Activated naive CD4-positive, alpha-beta T cell treated with anti-CD3 and anti-CD28 coated beads, Interleukin-2, amount 10 ng/mL, durations not matched to agents 7 days and 5 days (primary cell): ENCODE measurements at regions not wholly inside any gene's neighbourhood (a gene's known extent, or its start where the extent isn't known, plus 50 kb on each side); places are given as distances from the start of the nearest gene placed in this dataset.

ENCODE experiments used
- CTCF ChIA-PET: fragments of 350-600 bp; sonication (Branson Sonifier 250); formaldehyde crosslinking; loops from one replicate; lab custom pipeline; 2021; ENCODE audit warnings: antibody characterized with exemption; lab: Charles Lee
- DNase-seq: peaks from one replicate; pipeline ENCODE4 v3.0.0-alpha.2; 2020
- H3K27ac Mint-ChIP-seq: one replicate; pipeline ENCODE4 v1.8.0; 2021; ENCODE audit warnings: mild to moderate bottlenecking, moderate library complexity, mixed read lengths
- H3K27me3 Mint-ChIP-seq: one replicate; pipeline ENCODE4 v1.8.0; 2021; ENCODE audit warnings: mild to moderate bottlenecking, mixed read lengths
- H3K36me3 Mint-ChIP-seq: one replicate; pipeline ENCODE4 v1.8.0; 2021; ENCODE audit warnings: mixed read lengths
- H3K4me1 Mint-ChIP-seq: one replicate; pipeline ENCODE4 v1.8.0; 2021; ENCODE audit warnings: mixed read lengths
- H3K4me3 Mint-ChIP-seq: one replicate; pipeline ENCODE4 v1.8.0; 2021; ENCODE audit warnings: mild to moderate bottlenecking, moderate library complexity, mixed read lengths
- H3K9me3 Mint-ChIP-seq: one replicate; pipeline ENCODE4 v1.8.0; 2021; ENCODE audit warnings: mixed read lengths

DNA sequence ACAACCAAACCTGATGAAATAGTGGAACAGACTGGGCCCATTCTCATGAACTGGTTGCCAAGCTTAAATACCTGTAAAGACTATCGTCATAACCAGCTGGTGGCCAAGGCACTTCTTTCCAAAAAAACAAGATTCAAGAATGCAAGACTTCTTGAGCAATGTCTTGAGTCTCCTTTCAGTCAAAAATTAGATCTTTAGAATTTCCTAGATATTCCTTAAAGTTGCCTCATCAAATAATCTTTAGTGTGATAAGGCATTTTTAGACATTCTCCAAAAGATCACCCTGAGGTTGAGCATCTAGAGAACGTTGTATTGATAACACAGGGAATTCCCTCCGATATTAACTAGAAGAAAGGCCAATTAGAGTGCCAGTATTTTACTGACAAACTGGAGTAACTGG lies 236.4 kb upstream of the MEX3C start:
- Mint-ChIP-seq H3K27me3 (peaks cover 15% of the 10 kb centered on the region), H3K27ac (no peak overlapping the region), H3K4me3 (no peak overlapping the region), H3K36me3 (no peaks in the 10 kb centered on the region), H3K4me1 (peaks cover 21% of the 10 kb centered on the region), H3K9me3 (no peaks in the 10 kb centered on the region)
- DNase-seq = no peak
- CTCF ChIA-PET = no interaction called here

DNA sequence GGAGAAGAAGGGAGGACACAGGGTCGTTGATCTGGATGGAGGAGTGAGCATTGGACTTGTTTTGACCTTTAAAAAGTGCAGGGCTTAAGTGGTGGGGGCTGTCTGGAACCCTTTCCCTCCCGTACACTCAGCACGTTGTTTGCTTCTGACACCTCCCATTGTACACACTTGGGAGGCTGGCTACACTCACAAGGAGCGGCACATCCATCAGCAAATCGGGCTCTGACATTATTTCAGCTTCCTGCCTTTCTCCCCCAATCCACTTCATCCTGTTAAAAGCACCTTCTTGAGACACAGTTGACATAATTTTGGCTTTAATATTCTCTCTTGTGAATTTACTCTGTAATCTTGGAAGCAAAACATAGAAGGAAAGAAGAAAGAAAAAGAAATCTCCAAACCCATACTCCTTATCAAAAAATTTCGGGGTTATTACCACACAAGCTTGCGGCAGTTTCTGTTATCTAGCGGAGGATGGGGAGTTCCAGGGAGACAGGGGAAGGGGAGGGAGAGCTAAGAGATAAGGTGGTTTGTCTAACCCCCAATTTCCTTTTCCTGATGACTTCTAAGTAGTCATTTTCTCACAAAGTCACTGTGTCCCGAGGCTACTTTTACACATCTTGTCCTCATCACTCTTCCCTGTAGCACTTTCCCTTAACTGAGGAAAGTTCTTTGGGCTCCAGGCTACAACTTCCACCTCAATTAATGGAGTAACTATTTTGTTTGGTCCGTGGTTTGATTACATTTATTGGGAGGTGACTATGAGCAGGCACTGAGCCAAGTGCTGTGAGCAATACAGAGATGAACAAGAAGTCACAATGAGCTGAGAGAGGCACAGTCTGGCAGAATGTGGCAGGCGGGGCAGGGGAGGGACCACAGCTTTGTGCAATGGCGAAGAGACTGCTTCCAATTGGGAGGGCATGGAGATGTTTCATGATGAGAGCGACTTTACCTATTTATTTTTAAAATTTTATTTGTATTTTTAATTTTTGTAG lies 240.1 kb upstream of the MEX3C start:
- Mint-ChIP-seq H3K9me3 (no peaks in the 10 kb centered on the region), H3K27ac (no peak overlapping the region), H3K27me3 (peaks cover 20% of the 10 kb centered on the region), H3K4me3 (no peak overlapping the region), H3K36me3 (no peaks in the 10 kb centered on the region), H3K4me1 (peaks cover 24% of the 10 kb centered on the region)
- CTCF ChIA-PET = no interaction called here
- DNase-seq = no peak

DNA sequence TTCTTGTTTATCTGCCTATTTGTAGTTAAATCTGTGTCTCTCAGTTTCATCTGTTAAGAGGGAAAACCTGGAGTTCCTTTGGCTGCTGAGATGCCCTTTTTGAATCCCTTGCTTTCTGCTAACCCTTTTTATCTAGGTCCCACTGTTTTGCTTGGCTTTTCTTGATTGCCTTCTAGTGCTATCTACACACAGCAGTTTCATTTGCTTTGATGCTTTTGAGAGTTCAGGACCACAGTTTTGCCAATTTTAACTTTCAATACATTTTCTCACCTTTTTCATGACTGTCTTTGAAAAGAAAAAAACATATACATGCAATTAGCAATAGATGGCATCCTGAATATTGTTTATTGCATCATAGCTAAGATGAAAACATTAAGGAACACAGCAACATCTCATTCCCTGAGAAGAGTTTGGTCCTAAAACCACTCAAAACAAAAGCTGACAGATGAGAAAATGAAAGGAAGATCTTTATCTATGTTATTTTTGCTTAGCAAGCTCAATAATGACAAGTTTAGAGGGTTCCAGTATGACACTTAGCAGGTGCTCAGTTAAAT lies 241.4 kb upstream of the MEX3C start:
- Mint-ChIP-seq H3K36me3 (no peaks in the 10 kb centered on the region), H3K27ac (no peak overlapping the region), H3K27me3 (peaks cover 25% of the 10 kb centered on the region), H3K9me3 (no peaks in the 10 kb centered on the region), H3K4me3 (no peak overlapping the region), H3K4me1 (peaks cover 24% of the 10 kb centered on the region)
- DNase-seq = no peak
- CTCF ChIA-PET = no interaction called here

DNA sequence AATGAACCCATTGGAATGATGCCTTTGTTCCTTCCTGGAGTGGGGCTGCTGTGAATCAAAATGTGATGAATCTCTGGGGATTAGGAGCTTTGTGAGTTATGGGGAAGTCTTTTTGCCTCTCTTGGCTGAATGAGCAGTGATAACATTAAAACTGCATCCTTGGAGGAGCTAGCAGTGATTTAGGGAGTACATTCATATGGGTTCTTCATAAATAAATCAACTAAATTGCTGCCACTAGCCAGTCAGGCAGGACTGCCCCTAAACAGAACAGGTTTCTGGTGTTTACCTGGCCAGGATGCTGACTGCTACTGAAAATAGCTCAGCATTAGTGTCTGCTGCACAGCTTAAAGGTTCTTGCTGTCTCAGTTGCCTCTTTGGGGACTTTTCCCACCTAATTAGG lies 244.5 kb upstream of the MEX3C start:
- no peaks in the 10 kb centered on the region for H3K9me3 Mint-ChIP-seq
- no peak overlapping the region for H3K4me3 Mint-ChIP-seq
- CTCF ChIA-PET = interaction anchor here (1.2 kb wide), 1 partner anchor 14 kb away, joined by 3 read pairs; no protein-coding TSS in a partner anchor
- H3K27ac Mint-ChIP-seq = no peak overlapping the region
- peaks cover 20% of the 10 kb centered on the region for H3K4me1 Mint-ChIP-seq
- H3K36me3 Mint-ChIP-seq = no peaks in the 10 kb centered on the region
- no peak for DNase-seq
- peaks cover 21% of the 10 kb centered on the region for H3K27me3 Mint-ChIP-seq

DNA sequence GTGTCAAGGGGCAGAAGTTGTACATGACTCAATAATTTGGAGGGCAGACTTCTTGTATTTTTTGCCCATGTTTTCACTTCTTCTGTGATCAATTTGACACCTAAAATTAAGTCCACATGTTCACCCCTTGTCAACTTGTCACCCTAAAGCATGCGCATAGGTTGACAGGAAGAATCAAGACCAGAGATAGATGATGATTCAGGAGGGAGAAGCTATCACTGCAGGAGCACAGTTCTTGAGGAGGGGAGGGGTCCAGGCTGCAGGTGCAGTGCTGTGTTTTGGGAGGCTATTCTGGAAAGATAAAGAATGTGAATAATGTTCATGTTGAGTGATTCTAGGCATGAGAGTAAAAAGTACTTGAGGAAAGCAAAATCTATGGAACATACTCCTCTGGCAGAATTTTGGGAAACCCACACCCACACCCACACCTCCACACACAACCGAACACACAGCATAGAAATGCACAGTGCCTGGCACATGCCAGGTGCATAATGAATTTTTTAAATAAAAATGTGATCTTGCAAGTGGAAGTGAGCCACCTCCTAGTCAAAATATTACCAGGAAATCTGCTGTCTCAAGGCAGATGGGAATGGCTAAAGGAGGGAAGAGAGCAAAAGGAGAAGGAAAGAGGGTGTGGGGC lies 249.2 kb upstream of the MEX3C start:
- no peaks in the 10 kb centered on the region for H3K9me3 Mint-ChIP-seq
- no peak overlapping the region for H3K27ac Mint-ChIP-seq
- DNase-seq = no peak
- no peaks in the 10 kb centered on the region for H3K4me1 Mint-ChIP-seq
- H3K4me3 Mint-ChIP-seq = no peak overlapping the region
- H3K27me3 Mint-ChIP-seq = peaks cover 11% of the 10 kb centered on the region
- CTCF ChIA-PET = no interaction called here
- no peaks in the 10 kb centered on the region for H3K36me3 Mint-ChIP-seq

DNA sequence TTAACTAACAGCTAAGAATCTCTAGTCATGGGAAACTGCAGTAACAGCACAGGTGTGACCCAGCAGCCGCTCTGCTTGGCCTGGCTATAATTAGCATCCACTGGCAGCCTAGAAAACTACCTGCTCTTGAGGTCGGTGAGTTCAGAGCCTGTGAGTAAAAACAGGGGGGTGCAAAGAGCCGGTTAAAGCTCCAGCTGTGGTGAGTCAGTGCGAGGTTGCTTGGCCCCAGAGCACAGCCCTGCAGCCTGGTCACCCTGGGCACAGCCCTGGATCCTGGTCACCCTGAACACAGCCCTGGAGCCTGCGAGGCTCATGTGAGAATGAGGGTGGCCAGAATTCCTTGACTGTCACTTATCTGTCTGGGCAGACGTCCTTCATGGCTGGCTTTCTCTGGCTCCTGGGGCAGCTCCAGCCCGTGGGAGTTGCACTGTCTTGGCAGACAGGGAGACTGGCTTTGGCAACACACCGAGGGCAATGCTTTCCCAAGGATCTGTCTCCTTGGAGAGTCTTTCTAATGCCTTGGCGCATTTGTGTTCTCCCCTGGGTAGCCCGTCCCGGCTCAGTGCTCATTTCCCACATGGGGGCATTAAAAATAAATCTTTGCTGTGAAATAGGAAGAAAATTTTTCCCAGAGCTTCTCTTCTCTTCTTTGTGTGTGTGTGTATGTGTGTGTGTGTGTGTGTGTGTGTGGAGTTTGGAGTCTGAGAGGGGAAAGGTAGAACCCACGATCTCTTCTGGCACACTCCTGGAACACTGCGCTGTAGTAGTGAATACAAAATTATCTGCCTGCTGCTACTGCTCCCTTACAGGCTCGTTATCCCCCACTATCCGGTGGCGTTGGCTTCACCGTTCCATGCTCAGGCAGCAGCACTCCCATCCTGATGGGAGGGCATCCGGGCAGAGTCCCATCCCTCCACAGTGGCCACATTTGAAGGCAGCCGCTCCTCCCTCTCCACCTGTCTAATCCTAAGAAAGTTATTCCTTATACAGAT lies 250.2 kb upstream of the MEX3C start:
- Mint-ChIP-seq H3K9me3 (no peaks in the 10 kb centered on the region), H3K27me3 (peaks cover 11% of the 10 kb centered on the region), H3K36me3 (no peaks in the 10 kb centered on the region), H3K4me1 (no peaks in the 10 kb centered on the region), H3K4me3 (no peak overlapping the region), H3K27ac (no peak overlapping the region)
- no peak for DNase-seq
- CTCF ChIA-PET = no interaction called here

DNA sequence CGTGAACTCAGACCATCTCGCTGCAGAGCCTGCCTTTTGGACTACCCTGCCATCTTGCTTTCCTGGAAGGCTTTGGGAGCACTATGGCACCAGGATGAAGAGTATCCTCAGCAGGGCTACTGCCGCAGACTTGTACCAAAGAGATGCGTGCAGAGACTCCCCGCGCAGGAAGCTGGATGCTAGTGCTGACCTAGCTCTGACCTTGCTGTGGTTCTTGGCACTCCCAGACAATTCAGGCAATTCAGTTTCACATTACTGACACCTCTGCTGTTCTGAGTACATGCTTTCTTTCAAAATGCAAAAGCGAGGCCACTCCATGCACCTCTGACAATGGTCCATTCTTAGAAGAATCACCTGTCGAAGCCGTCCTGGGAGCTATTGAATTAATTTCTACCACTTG lies 251.5 kb upstream of the MEX3C start:
- CTCF ChIA-PET = no interaction called here
- no peak overlapping the region for H3K27ac Mint-ChIP-seq
- H3K9me3 Mint-ChIP-seq = no peaks in the 10 kb centered on the region
- no peak for DNase-seq
- no peak overlapping the region for H3K4me3 Mint-ChIP-seq
- H3K36me3 Mint-ChIP-seq = no peaks in the 10 kb centered on the region
- H3K27me3 Mint-ChIP-seq = peaks cover 6% of the 10 kb centered on the region
- no peaks in the 10 kb centered on the region for H3K4me1 Mint-ChIP-seq

DNA sequence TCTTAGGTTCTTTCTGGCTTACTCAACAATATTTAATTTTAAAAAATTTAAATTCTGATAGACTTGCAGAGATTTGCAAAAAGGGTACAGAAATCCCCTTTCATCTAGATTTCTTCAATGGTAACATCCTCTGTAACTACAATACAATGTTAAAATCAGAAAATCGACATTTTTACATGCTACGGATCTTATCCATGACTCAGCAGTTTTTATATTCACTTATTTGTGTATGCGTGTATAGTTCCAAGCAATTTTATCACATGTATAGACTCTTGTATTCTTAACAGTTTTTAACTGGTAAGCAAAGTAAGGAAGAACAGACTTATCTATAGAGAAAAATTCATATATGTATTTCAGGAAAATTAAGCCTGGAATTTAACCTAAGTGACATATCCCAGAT lies 256.1 kb upstream of the MEX3C start:
- no peaks in the 10 kb centered on the region for H3K9me3 Mint-ChIP-seq
- H3K36me3 Mint-ChIP-seq = no peaks in the 10 kb centered on the region
- no peaks in the 10 kb centered on the region for H3K27me3 Mint-ChIP-seq
- CTCF ChIA-PET = no interaction called here
- H3K4me1 Mint-ChIP-seq = no peaks in the 10 kb centered on the region
- H3K4me3 Mint-ChIP-seq = no peak overlapping the region
- no peak overlapping the region for H3K27ac Mint-ChIP-seq
- no peak for DNase-seq

DNA sequence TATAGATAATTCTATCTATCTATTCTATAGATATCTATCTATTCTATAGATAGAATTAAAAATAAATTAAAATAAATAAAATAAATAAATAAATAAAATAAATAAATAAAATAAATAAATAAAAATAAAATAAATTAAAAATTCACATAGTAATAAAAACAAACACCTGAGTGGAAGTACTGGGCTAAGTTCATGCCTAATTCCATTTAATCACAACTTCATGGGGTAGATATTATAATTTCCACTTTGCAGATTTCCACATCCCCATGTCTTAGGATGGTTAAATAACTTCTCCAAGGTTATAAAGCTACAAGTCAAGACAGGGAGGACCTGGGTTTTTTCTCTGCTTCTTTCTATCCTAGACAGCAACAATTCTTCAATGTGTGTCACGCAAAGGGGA lies 261.4 kb upstream of the MEX3C start:
- Mint-ChIP-seq H3K9me3 (no peaks in the 10 kb centered on the region), H3K4me1 (no peaks in the 10 kb centered on the region), H3K27me3 (peaks cover 4% of the 10 kb centered on the region), H3K4me3 (no peak overlapping the region), H3K36me3 (no peaks in the 10 kb centered on the region), H3K27ac (no peak overlapping the region)
- CTCF ChIA-PET = no interaction called here
- DNase-seq = no peak

DNA sequence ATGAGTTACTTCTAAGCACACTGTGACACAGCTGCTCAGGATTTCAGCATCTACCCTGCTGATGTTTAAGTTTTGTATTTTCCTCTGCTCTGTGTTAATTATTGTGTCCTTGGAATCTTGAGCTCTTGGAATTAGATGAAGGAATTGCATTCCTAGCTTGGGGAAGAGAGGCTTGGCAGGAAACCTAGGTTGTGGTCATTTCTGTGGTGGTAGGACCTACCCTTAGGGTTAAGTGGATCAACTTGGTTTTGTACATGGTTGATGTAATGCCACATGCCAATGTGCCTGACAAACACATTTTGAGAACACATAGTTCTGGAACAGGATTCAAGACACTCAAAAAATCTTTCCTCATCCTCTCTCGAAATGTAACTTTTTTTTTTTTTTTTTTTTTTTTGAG lies 264.5 kb upstream of the MEX3C start:
- no peaks in the 10 kb centered on the region for H3K4me1 Mint-ChIP-seq
- no peak for DNase-seq
- H3K27me3 Mint-ChIP-seq = peaks cover 4% of the 10 kb centered on the region
- H3K9me3 Mint-ChIP-seq = no peaks in the 10 kb centered on the region
- no peak overlapping the region for H3K27ac Mint-ChIP-seq
- CTCF ChIA-PET = interaction anchor here (0.7 kb wide), 1 partner anchor 16 kb away, joined by 3 read pairs; no protein-coding TSS in a partner anchor
- no peak overlapping the region for H3K4me3 Mint-ChIP-seq
- no peaks in the 10 kb centered on the region for H3K36me3 Mint-ChIP-seq

DNA sequence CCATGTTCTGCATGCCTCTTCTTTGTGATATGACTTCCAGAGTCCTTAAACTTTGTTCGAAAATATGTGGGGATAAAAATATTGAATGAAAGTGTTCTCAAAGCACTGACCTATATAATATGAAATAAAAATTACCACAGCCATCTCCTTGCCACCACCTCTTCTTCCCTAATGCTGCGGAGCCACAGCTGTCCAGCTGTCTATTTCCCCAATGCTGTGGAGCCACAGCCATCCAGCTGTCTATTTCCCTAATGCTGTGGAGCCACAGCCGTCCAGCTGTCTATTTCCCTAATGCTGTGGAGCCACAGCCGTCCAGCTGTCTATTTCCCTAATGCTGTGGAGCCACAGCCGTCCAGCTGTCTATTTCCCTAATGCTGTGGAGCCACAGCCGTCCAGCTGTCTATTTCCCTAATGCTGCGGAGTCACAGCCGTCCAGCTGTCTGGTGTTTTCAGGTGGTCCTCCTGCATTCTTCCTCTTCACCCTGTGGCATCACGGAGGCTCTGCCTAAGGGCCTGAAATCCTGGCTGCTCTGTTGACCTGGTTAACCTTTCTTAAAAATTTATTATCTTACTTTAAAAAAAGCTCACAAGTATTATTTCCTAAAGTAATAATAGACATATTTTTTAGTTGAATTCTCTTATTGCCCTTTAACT lies 266.1 kb upstream of the MEX3C start:
- Mint-ChIP-seq H3K4me1 (no peaks in the 10 kb centered on the region), H3K27ac (no peak overlapping the region), H3K4me3 (no peak overlapping the region), H3K27me3 (peaks cover 4% of the 10 kb centered on the region), H3K36me3 (no peaks in the 10 kb centered on the region), H3K9me3 (no peaks in the 10 kb centered on the region)
- CTCF ChIA-PET = no interaction called here
- DNase-seq = no peak

DNA sequence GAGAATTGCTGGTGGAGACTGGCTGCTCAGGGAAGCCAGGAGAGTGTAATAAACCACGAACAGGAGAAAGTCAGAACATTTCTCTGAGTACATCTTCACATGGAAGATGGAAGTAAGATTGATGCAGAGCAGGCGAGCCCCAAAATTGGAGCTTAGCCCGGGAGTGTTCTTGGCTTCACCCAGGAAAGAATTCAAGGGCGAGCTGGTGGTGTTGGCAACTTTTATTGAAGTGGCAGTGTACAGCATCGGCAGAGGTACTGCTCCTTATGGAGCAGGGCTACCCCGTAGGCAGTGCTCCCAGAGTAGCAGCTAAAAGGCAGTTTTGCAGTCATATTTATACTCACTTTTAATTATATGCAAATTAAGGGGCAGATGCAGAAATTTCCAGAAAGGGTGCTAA lies 281.4 kb upstream of the MEX3C start:
- Mint-ChIP-seq H3K4me3 (no peak overlapping the region), H3K36me3 (no peaks in the 10 kb centered on the region), H3K9me3 (no peaks in the 10 kb centered on the region), H3K4me1 (no peaks in the 10 kb centered on the region), H3K27me3 (peaks cover 6% of the 10 kb centered on the region), H3K27ac (no peak overlapping the region)
- CTCF ChIA-PET = no interaction called here
- no peak for DNase-seq

DNA sequence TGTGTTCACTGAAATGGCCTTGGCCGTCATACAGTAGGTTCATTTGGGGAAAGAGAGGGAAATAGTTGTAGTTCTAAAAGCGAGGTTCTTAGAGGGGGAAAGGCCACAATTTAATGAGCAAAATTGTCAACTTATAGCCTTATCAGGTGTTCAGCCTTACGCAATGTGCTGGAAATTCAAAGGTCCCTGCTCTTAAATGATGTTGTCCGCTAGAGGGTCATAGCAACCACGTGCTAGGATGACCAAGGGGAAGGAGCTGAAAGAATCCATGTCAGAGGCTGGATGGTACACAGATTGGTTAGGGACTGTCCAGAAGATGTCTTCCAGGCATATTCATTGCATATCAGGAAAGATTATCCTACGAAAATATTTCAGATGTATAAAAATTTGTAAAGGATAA lies 282.3 kb upstream of the MEX3C start:
- no peak overlapping the region for H3K27ac Mint-ChIP-seq
- CTCF ChIA-PET = no interaction called here
- H3K9me3 Mint-ChIP-seq = no peaks in the 10 kb centered on the region
- H3K4me3 Mint-ChIP-seq = no peak overlapping the region
- peaks cover 6% of the 10 kb centered on the region for H3K27me3 Mint-ChIP-seq
- H3K36me3 Mint-ChIP-seq = no peaks in the 10 kb centered on the region
- DNase-seq = no peak
- no peaks in the 10 kb centered on the region for H3K4me1 Mint-ChIP-seq
